Spleen (tissue), 11 donors: ENCODE measurements at regions not wholly inside any gene's neighbourhood (a gene's known extent, or its start where the extent isn't known, plus 50 kb on each side); places are given as distances from the start of the nearest gene placed in this dataset.
"Not testable (repeated sequence)": the region's sequence is repeated elsewhere in the genome, so short reads cannot be mapped to it uniquely, and the experiment has no call there.

ENCODE experiments used
- DNase-seq: peaks from one replicate; pipeline ENCODE4 v3.0.0-alpha.2; 2020
- H3K27ac ChIP-seq, 8 donors: fragments of 200-600 bp; sonication (generic) in 7 of 8; 1 replicate in 4 of 8; 2 replicates in 4 of 8; pipeline versions ENCODE4 v1.5.0 to v1.8.0; 2016 to 2021; ENCODE audit warnings: inconsistent platforms in 4 of 8, mild to moderate bottlenecking in 4 of 8, moderate library complexity in 1 of 8
- H3K27me3 ChIP-seq, 7 donors: fragments of 200-600 bp; sonication (generic) in 6 of 7; replicated peaks in 1 of 7; 1 replicate in 4 of 7; 2 replicates in 3 of 7; pipeline versions ENCODE4 v1.5.0 to v1.8.0; 2016 to 2021; ENCODE audit warnings: inconsistent platforms in 3 of 7, mild to moderate bottlenecking in 1 of 7
- H3K36me3 ChIP-seq, 6 donors: fragments of 200-600 bp; sonication (generic) in 5 of 6; 1 replicate in 4 of 6; 2 replicates in 2 of 6; pipeline versions ENCODE4 v1.5.0 to v1.8.0; 2016 to 2021; ENCODE audit warnings: inconsistent platforms in 2 of 6
- H3K4me1 ChIP-seq, 6 donors: fragments of 200-600 bp; sonication (generic) in 5 of 6; 1 replicate in 3 of 6; 2 replicates in 3 of 6; pipeline versions ENCODE4 v1.5.0 to v1.8.0; 2016 to 2021; ENCODE audit warnings: inconsistent platforms in 3 of 6
- H3K4me3 ChIP-seq, 8 donors: fragments of 200-600 bp; sonication (generic) in 7 of 8; 1 replicate in 4 of 8; 2 replicates in 4 of 8; pipeline versions ENCODE4 v1.5.0 to v1.8.0; 2016 to 2021; ENCODE audit warnings: inconsistent platforms in 4 of 8, mild to moderate bottlenecking in 4 of 8, moderate library complexity in 2 of 8
- H3K9me3 ChIP-seq, 8 donors: fragments of 200-600 bp; sonication (generic) in 7 of 8; 1 replicate in 4 of 8; 2 replicates in 4 of 8; pipeline versions ENCODE4 v1.5.0 to v1.8.0; 2016 to 2021; ENCODE audit warnings: inconsistent platforms in 4 of 8
- POLR2A ChIP-seq, 3 donors: fragments of 450-650 bp; IDR thresholded peaks; one replicate each; pipeline ENCODE4 v1.5.1; 2017; ENCODE audit warnings: antibody characterized with exemption in 3 of 3, mild to moderate bottlenecking in 1 of 3
- POLR2AphosphoS5 ChIP-seq, 3 donors: sonication (generic); formaldehyde crosslinking; IDR thresholded peaks; one replicate each; pipeline ENCODE4 v1.5.1; 2017; ENCODE audit warnings: antibody characterized with exemption in 3 of 3
- WGBS, 5 donors: extraction: QIAGEN DNeasy Blood & Tissue Kit in 3 of 5; methylation state at CpG; one replicate each; pipeline versions ENCODE4 v1.1.5 to v1.1.7; 2013 to 2018; 5-methylcytosine and 5-hydroxymethylcytosine counted together
- intact Hi-C: fragments of 100-400 bp; cut with DNase I; formaldehyde crosslinking; loops from one replicate; pipeline ENCODE4 v1.15.0; 2023; ENCODE audit warnings: low total_unique reads
- TF ChIP-seq, protein P1 (sequence below), 11 experiments: fragments of 200-600 bp in 7 of 11; fragments of 450-650 bp in 4 of 11; sonication (generic) in 4 of 11; IDR thresholded peaks in 8 of 11; conservative IDR thresholded peaks in 3 of 11; 1 replicate in 7 of 11; 2 replicates in 4 of 11; pipeline versions ENCODE4 v1.4.0 to v1.8.0; 2016 to 2021; ENCODE audit warnings: antibody characterized with exemption in 11 of 11, inconsistent platforms in 4 of 11, mild to moderate bottlenecking in 1 of 11
- donor health status: healthy with polysubstance abuse.
- donor health status: DM: no; HTN: no; CAD: no; lungs with moderate emphysema.
- donor health status: DM: no; HTN: no; CAD: no.
- donor health status: Bipolar disorder and iron deficiency.
- donor health status: healthy.
- donor health status: DM: no; HTN: no; CAD: no.
- donor health status: DM: yes; HTN: yes; CAD: no.

DNA sequence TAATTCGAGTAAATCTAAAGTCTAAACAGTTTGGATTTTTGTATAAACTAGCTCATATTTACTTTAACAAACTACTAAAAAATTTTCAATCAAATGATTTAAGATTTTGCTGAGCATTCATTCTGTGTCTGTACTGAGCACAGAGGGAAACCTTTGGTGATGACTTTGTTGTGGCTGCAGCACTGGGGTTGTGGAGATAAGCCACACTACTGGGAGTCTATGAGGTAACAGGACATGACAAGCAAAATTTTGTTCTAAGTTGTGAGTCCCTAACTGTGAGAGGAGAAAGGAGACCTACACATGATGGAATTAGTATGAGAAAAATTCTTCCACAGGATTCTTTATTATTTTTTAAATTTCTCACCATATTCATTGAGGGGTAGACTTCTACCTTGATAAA is 933.7 kb upstream of the LRATD1 start:
- no peaks in the 10 kb centered on the region for H3K36me3 ChIP-seq
- WGBS, 5 donors, result 48 to 66% (median 50%) methylated on average over 1 of the region's 1 CpG

DNA sequence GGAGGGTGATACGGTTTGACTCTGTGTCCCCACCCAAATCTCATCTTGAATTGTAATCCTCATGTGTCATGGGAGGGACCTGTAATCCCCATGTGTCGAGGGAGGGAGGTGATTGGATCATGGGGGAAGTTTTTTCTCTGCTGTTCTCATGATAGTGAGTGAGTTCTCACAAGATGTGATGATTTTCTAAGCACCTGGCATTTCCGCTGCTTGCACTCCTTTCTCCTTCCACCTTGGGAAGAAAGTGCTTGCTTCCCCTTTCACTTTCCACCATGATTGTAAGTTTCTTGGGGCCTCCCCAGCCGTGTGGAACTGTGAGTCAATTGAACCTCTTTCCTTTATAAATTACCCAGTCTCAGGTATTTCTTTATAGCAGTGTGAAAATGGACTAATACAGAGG is 932.6 kb upstream of the LRATD1 start:
- H3K27ac ChIP-seq, DNase-seq, intact Hi-C loops, H3K36me3 ChIP-seq, H3K27me3 ChIP-seq, H3K9me3 ChIP-seq, H3K4me3 ChIP-seq, H3K4me1 ChIP-seq: not testable (repeated sequence)
- 54 to 72% (median 64%) methylated on average over 4 of the region's 4 CpGs for WGBS, 5 donors

More for the DNA sequence above, 933.7 kb upstream of the LRATD1 start:
- Histone ChIP-seq H3K27me3 (no peaks in the 10 kb centered on the region), H3K4me1 (no peaks in the 10 kb centered on the region), H3K4me3 (no peak overlapping the region), H3K27ac (no peak overlapping the region), H3K9me3 (peaks cover 0 to 5% (median 0%) of the 10 kb centered on the region in 8 donors)
- intact Hi-C loops, result no loop called here
- TF ChIP-seq, protein P1, sequence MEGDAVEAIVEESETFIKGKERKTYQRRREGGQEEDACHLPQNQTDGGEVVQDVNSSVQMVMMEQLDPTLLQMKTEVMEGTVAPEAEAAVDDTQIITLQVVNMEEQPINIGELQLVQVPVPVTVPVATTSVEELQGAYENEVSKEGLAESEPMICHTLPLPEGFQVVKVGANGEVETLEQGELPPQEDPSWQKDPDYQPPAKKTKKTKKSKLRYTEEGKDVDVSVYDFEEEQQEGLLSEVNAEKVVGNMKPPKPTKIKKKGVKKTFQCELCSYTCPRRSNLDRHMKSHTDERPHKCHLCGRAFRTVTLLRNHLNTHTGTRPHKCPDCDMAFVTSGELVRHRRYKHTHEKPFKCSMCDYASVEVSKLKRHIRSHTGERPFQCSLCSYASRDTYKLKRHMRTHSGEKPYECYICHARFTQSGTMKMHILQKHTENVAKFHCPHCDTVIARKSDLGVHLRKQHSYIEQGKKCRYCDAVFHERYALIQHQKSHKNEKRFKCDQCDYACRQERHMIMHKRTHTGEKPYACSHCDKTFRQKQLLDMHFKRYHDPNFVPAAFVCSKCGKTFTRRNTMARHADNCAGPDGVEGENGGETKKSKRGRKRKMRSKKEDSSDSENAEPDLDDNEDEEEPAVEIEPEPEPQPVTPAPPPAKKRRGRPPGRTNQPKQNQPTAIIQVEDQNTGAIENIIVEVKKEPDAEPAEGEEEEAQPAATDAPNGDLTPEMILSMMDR (IDR thresholded peaks at IDR 0.05 in 8 of 11, conservative IDR thresholded peaks at IDR 0.05 in 3 of 11), result no peak
- TF ChIP-seq POLR2AphosphoS5 (IDR thresholded peaks at IDR 0.05) (no peak), POLR2A (IDR thresholded peaks at IDR 0.05) (no peak)
- DNase-seq, result no peak

DNA sequence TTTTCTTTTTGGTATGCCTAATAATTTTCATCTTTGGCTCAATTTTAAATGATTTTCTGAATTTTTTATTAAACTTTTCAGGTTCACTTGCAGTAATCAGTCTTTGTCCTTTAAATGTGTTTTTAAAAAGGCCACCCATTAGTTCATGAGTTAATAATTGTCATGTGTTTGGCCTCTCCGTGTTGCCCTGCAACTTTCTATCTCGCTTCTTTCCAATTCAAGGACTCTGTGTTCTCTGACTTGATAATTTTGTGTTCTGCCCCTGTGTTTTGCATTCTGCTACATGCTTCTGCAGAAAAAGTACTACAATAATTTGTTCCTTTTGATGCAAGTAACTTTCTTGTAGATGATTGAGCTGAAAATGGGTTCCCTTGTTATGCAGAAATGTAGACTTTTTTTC is 921.4 kb upstream of the LRATD1 start:
- 85 to 91% (median 87%) methylated on average over 2 of the region's 2 CpGs for WGBS, 5 donors
- no peak overlapping the region for H3K4me3 ChIP-seq

DNA sequence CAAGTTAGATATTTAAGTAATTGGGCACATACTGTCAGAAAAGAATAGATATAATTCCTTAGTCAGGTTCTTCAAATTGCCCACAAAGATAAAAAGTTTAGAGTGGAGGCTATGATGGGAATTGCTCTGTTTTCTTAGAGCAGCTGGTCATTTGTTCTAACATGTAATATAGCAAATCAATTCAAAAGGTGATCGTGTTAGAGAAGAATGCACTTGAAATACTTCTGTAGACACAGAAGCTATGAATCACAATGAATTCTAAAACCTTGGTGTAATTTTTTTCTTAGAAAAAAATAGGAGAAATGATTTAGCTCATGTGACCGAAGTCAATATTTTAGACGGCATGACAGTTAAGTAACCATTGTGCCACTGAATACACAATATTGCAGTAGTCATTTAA is 918.1 kb upstream of the LRATD1 start:
- WGBS, 5 donors, result 90 to 95% (median 93%) methylated on average over 3 of the region's 3 CpGs
- no peaks in the 10 kb centered on the region for H3K36me3 ChIP-seq
- TF ChIP-seq, protein P1 (IDR thresholded peaks at IDR 0.05 in 8 of 11, conservative IDR thresholded peaks at IDR 0.05 in 3 of 11), result no peak
- no peak for TF ChIP-seq POLR2A (IDR thresholded peaks at IDR 0.05)
- TF ChIP-seq POLR2AphosphoS5 (IDR thresholded peaks at IDR 0.05), result no peak

More for the DNA sequence above, 921.4 kb upstream of the LRATD1 start:
- H3K27ac ChIP-seq, result no peak overlapping the region
- H3K36me3 ChIP-seq, result no peaks in the 10 kb centered on the region
- H3K27me3 ChIP-seq, result no peaks in the 10 kb centered on the region
- H3K4me1 ChIP-seq, result no peaks in the 10 kb centered on the region
- TF ChIP-seq POLR2AphosphoS5 (IDR thresholded peaks at IDR 0.05) (no peak), POLR2A (IDR thresholded peaks at IDR 0.05) (no peak)
- TF ChIP-seq, protein P1 (IDR thresholded peaks at IDR 0.05 in 8 of 11, conservative IDR thresholded peaks at IDR 0.05 in 3 of 11), result no peak
- DNase-seq, result no peak
- intact Hi-C loops, result no loop called here
- H3K9me3 ChIP-seq, result peaks cover 0 to 7% (median 0%) of the 10 kb centered on the region in 8 donors

DNA sequence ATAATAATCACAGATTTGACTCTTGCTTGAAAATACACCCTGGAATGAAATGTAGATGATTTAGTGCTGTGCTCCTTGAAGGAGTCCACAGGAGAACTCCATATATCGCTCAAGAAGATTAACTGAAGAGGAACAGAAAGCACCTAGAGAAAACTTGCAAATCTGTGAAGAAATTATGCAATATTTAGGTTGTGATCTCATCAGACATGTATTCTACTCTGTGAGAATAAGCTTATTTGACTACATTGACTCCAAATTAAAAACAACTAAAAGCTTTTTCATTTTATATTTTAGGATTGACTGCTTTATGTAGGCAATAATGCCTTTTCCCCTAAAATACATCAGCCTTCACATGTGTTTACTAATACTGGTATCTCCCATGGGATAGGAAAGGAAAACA is 906.6 kb upstream of the LRATD1 start:
- DNase-seq, result no peak
- no peak overlapping the region for H3K4me3 ChIP-seq
- intact Hi-C loops, result no loop called here
- no peaks in the 10 kb centered on the region for H3K36me3 ChIP-seq
- no peak overlapping the region for H3K27ac ChIP-seq
- TF ChIP-seq, protein P1 (IDR thresholded peaks at IDR 0.05 in 8 of 11, conservative IDR thresholded peaks at IDR 0.05 in 3 of 11), result no peak
- TF ChIP-seq POLR2AphosphoS5 (IDR thresholded peaks at IDR 0.05) (no peak), POLR2A (IDR thresholded peaks at IDR 0.05) (no peak)
- no peaks in the 10 kb centered on the region for H3K4me1 ChIP-seq
- peaks cover 0 to 15% (median 2%) of the 10 kb centered on the region in 8 donors for H3K9me3 ChIP-seq
- H3K27me3 ChIP-seq, result no peaks in the 10 kb centered on the region
- 67 to 83% (median 76%) methylated on average over 1 of the region's 1 CpG for WGBS, 5 donors

More for the DNA sequence above, 918.1 kb upstream of the LRATD1 start:
- Histone ChIP-seq H3K9me3 (peaks cover 0 to 13% (median 0%) of the 10 kb centered on the region in 8 donors), H3K4me3 (no peak overlapping the region), H3K27me3 (no peaks in the 10 kb centered on the region), H3K4me1 (no peaks in the 10 kb centered on the region), H3K27ac (no peak overlapping the region)
- no peak for DNase-seq
- intact Hi-C loops, result no loop called here
